ENCODE measurements at regions not wholly inside any gene's neighbourhood (a gene's known extent, or its start where the extent isn't known, plus 50 kb on each side); places are given as distances from the start of the nearest gene placed in this dataset.

DNA sequence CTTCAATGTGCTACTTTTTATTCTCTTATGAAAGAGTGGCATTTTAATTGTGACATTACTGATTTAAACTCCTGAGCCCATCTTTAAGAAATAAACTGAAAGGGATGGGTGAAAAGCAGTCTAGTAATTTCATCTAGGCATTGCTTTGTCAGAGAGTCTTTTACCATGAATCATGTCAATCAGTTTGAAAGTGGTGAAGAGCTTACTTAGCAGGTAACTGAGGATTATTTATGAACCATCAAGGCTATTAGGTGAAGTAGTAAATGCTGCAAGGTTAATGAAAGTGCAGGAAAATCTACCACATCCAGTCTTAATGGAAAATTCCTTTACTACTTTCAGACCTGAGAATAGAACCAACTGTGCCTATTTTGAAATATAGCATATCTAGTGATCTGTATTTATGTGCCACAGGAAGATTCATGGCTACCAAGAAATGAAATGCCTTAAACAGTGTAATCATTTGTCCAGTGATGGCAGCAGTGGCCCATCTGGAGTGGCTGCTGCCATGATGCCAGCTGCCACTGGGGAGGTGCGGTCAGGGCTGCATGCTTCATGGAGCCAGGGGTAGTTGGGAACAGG, 368.9 kb downstream of the SLITRK6 start:
- Histone ChIP-seq H3K4me1 (replicated peaks in 1 of 2) (no peaks in the 10 kb centered on the region), H3K27ac (no peak overlapping the region), H3K36me3 (replicated peaks in 1 of 2) (no peaks in the 10 kb centered on the region), H3K27me3 (no peaks in the 10 kb centered on the region), H3K9me3 (replicated peaks in 1 of 3) (peaks cover 0 to 3% (median 0%) of the 10 kb centered on the region in 3 donors), H3K4me3 (no peak overlapping the region)
- no peak for TF ChIP-seq CTCF (IDR thresholded peaks at IDR 0.05)
- no peak for TF ChIP-seq POLR2A (IDR thresholded peaks at IDR 0.05)
- 90 to 95% (median 94%) methylated on average over 1 of the region's 1 CpG; no CpG with 5 or more reads in 1 of the 4 donors for WGBS, 4 donors
- no peak for DNase-seq
- intact Hi-C loops (cut with DNase I) = no loop called here

DNA sequence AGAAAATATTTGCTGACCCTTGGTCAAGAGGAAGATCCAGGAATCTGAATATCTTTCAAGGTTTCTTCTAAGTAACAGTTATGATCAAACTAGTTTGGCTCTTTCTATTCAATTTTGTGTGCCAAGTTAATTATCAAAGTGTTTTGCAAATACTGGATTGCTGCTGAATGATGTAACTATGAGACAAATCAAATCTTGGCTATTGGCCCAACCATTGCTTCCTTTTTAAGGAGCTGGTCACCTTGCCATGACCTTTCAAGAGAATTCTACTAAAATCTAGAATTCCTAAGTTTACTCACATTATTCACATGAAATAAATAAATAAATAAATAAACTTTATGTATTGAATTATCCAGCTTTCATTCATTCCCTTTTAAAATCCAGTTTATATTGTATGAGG, 371.8 kb downstream of the SLITRK6 start:
- TF ChIP-seq POLR2A (IDR thresholded peaks at IDR 0.05) (no peak), CTCF (IDR thresholded peaks at IDR 0.05) (no peak)
- intact Hi-C loops (cut with DNase I) = no loop called here
- DNase-seq = no peak

GRCh38 chr13:85420136-85420535, 379.1 kb downstream of the SLITRK6 start:
- 71 to 93% (median 85%) methylated on average over 2 of the region's 2 CpGs for WGBS, 4 donors
- no peak for DNase-seq
- intact Hi-C loops (cut with DNase I) = no loop called here
- H3K4me1 ChIP-seq (replicated peaks in 1 of 2) = no peaks in the 10 kb centered on the region
- no peaks in the 10 kb centered on the region for H3K27me3 ChIP-seq
- H3K9me3 ChIP-seq (replicated peaks in 1 of 3) = no peaks in the 10 kb centered on the region
- H3K4me3 ChIP-seq = no peak overlapping the region
- no peak for TF ChIP-seq CTCF (IDR thresholded peaks at IDR 0.05)
- no peak for TF ChIP-seq POLR2A (IDR thresholded peaks at IDR 0.05)
- H3K27ac ChIP-seq = no peak overlapping the region
- H3K36me3 ChIP-seq (replicated peaks in 1 of 2) = no peaks in the 10 kb centered on the region

More for the DNA sequence above, 371.8 kb downstream of the SLITRK6 start:
- Histone ChIP-seq H3K4me1 (replicated peaks in 1 of 2) (no peaks in the 10 kb centered on the region), H3K27me3 (no peaks in the 10 kb centered on the region), H3K27ac (no peak overlapping the region), H3K36me3 (replicated peaks in 1 of 2) (no peaks in the 10 kb centered on the region), H3K9me3 (replicated peaks in 1 of 3) (no peaks in the 10 kb centered on the region), H3K4me3 (no peak overlapping the region)

GRCh38 chr13:85419611-85420010, 379.6 kb downstream of the SLITRK6 start:
- Histone ChIP-seq H3K27me3 (no peaks in the 10 kb centered on the region), H3K9me3 (replicated peaks in 1 of 3) (no peaks in the 10 kb centered on the region), H3K27ac (no peak overlapping the region), H3K4me1 (replicated peaks in 1 of 2) (no peaks in the 10 kb centered on the region), H3K4me3 (no peak overlapping the region), H3K36me3 (replicated peaks in 1 of 2) (no peaks in the 10 kb centered on the region)
- no peak for DNase-seq
- WGBS, 4 donors = 64 to 93% (median 75%) methylated on average over 1 of the region's 1 CpG
- intact Hi-C loops (cut with DNase I) = no loop called here
- TF ChIP-seq CTCF (IDR thresholded peaks at IDR 0.05) (no peak), POLR2A (IDR thresholded peaks at IDR 0.05) (no peak)

All from adrenal gland (tissue), 9 donors.